GM23338 (cell line): ENCODE measurements at regions not wholly inside any gene's neighbourhood (a gene's known extent, or its start where the extent isn't known, plus 50 kb on each side); places are given as distances from the start of the nearest gene placed in this dataset.

Experiments
- ATAC-seq: fragments of 200-7000 bp; cut with Tn5 transposase; 3 replicates; pipeline ENCODE4 v1.9.1; 2020
- DNase-seq: peaks from one replicate; pipeline ENCODE4 v3.0.0-alpha.2; 2015; ENCODE audit warnings: low spot score
- H2AFZ ChIP-seq: fragments of 200-600 bp; sonication (generic); 2 replicates; pipeline ENCODE4 v1.8.0; 2016; ENCODE audit warnings: antibody characterized with exemption, mild to moderate bottlenecking, moderate library complexity
- H3F3A ChIP-seq: fragments of 200-600 bp; sonication (generic); replicated peaks from 2 replicates; pipeline ENCODE4 v1.8.0; 2017; ENCODE audit warnings: antibody characterized with exemption, mixed run types, low read depth
- H3K27ac ChIP-seq: fragments of 200-600 bp; sonication (generic); 2 replicates; pipeline ENCODE4 v1.6.1; 2016; ENCODE audit warnings: low read depth
- H3K27me3 ChIP-seq: fragments of 200-600 bp; sonication (generic); 2 replicates; pipeline ENCODE4 v1.8.0; 2016; ENCODE audit warnings: mild to moderate bottlenecking, mixed run types, moderate library complexity; ENCODE audit not compliant: insufficient read depth
- H3K36me3 ChIP-seq: fragments of 200-600 bp; sonication (generic); 2 replicates; pipeline ENCODE4 v1.8.0; 2016; ENCODE audit warnings: mild to moderate bottlenecking; ENCODE audit not compliant: insufficient read depth
- H3K4me1 ChIP-seq: fragments of 200-600 bp; sonication (generic); 2 replicates; pipeline ENCODE4 v1.8.0; 2016; ENCODE audit warnings: mild to moderate bottlenecking, moderate library complexity; ENCODE audit not compliant: insufficient read depth
- H3K4me2 ChIP-seq: fragments of 200-600 bp; sonication (generic); 2 replicates; pipeline ENCODE4 v1.7.1; 2017; ENCODE audit warnings: mixed run types
- H3K4me3 ChIP-seq: fragments of 200-600 bp; sonication (generic); 2 replicates; pipeline ENCODE4 v1.6.1; 2016; ENCODE audit warnings: mixed run types
- H3K79me2 ChIP-seq: fragments of 200-600 bp; sonication (generic); replicated peaks from 2 replicates; pipeline ENCODE4 v1.8.0; 2017; ENCODE audit warnings: mild to moderate bottlenecking; ENCODE audit not compliant: insufficient read depth
- H3K9me2 ChIP-seq: fragments of 200-600 bp; sonication (generic); 2 replicates; pipeline ENCODE4 v1.8.0; 2017; ENCODE audit not compliant: insufficient read depth
- H4K20me1 ChIP-seq: fragments of 200-600 bp; sonication (generic); replicated peaks from 2 replicates; pipeline ENCODE4 v1.8.0; 2017; ENCODE audit warnings: mild to moderate bottlenecking; ENCODE audit not compliant: insufficient read depth
- H3K27ac Mint-ChIP-seq: 2 replicates; pipeline ENCODE4 v1.8.0; 2020; ENCODE audit warnings: inconsistent platforms, mild to moderate bottlenecking, moderate library complexity, mixed read lengths
- H3K27me3 Mint-ChIP-seq: 3 replicates; pipeline ENCODE4 v1.8.0; 2022; ENCODE audit warnings: low read depth, mild to moderate bottlenecking, moderate library complexity, mixed read lengths, inconsistent platforms; ENCODE audit not compliant: insufficient read depth, poor library complexity
- H3K36me3 Mint-ChIP-seq: 3 replicates; pipeline ENCODE4 v1.8.0; 2021; ENCODE audit warnings: low read depth, mild to moderate bottlenecking, inconsistent platforms, moderate library complexity, mixed read lengths
- H3K4me1 Mint-ChIP-seq: 3 replicates; pipeline ENCODE4 v1.8.0; 2020; ENCODE audit warnings: mild to moderate bottlenecking, inconsistent platforms, mixed read lengths
- H3K4me3 Mint-ChIP-seq: 3 replicates; pipeline ENCODE4 v1.8.0; 2021; ENCODE audit warnings: moderate library complexity, mild to moderate bottlenecking, inconsistent platforms, mixed read lengths
- H3K9me3 Mint-ChIP-seq: 3 replicates; pipeline ENCODE4 v1.8.0; 2020; ENCODE audit warnings: moderate library complexity, mild to moderate bottlenecking, inconsistent platforms, mixed read lengths
- CREB1 ChIP-seq: fragments of 250-450 bp; sonication (Bioruptor Pico); IDR thresholded peaks from 2 replicates; pipeline ENCODE4 v1.5.0; 2020; ENCODE audit warnings: low read depth, mild to moderate bottlenecking, moderate library complexity
- EZH2 ChIP-seq: fragments of 200-600 bp; sonication (generic); IDR thresholded peaks from one replicate; pipeline ENCODE4 v1.8.0; 2017; ENCODE audit warnings: antibody characterized with exemption, mild to moderate bottlenecking, low read depth; ENCODE audit not compliant: unreplicated experiment
- EZH2phosphoT487 ChIP-seq: fragments of 200-600 bp; sonication (generic); IDR thresholded peaks from one replicate; pipeline ENCODE4 v1.8.1; 2018; ENCODE audit warnings: antibody characterized with exemption; ENCODE audit not compliant: unreplicated experiment
- JUNB ChIP-seq: IDR thresholded peaks from one replicate; pipeline ENCODE4 v1.6.1; 2016; ENCODE audit warnings: antibody characterized with exemption; ENCODE audit not compliant: unreplicated experiment
- NANOG ChIP-seq: IDR thresholded peaks from 2 replicates; pipeline ENCODE4 v1.6.1; 2016; ENCODE audit warnings: antibody characterized with exemption, borderline replicate concordance
- POLR2AphosphoS5 ChIP-seq: IDR thresholded peaks from 2 replicates; pipeline ENCODE4 v1.6.1; 2016; ENCODE audit warnings: antibody characterized with exemption, low read depth
- STAT1 ChIP-seq: IDR thresholded peaks from one replicate; pipeline ENCODE4 v1.6.1; 2016; ENCODE audit warnings: antibody characterized with exemption; ENCODE audit not compliant: unreplicated experiment
- ZNF114 ChIP-seq: fragments of 250-450 bp; sonication (Bioruptor Pico); IDR thresholded peaks from 2 replicates; pipeline ENCODE4 v1.5.0; 2020; ENCODE audit warnings: mild to moderate bottlenecking, moderate library complexity
- ZNF331 ChIP-seq: fragments of 250-450 bp; sonication (Bioruptor Pico); IDR thresholded peaks from 2 replicates; pipeline ENCODE4 v1.5.0; 2020; ENCODE audit warnings: low read depth, mild to moderate bottlenecking, moderate library complexity
- TF ChIP-seq, protein P1 (sequence below): fragments of 250-450 bp; sonication (Bioruptor Pico); IDR thresholded peaks from 2 replicates; pipeline ENCODE4 v1.5.0; 2020; ENCODE audit warnings: mild to moderate bottlenecking, moderate library complexity
- TF ChIP-seq, protein P2 (sequence below), 2 experiments: fragments of 200-600 bp in 1 of 2; sonication (generic) in 1 of 2; conservative IDR thresholded peaks; 2 replicates each; pipeline versions ENCODE4 v1.5.1 to v1.6.1; 2016 to 2017; ENCODE audit warnings: antibody characterized with exemption in 2 of 2, low read depth in 2 of 2, mild to moderate bottlenecking in 2 of 2, moderate library complexity in 1 of 2
- TF ChIP-seq, protein P3 (sequence below): IDR thresholded peaks from one replicate; pipeline ENCODE4 v1.6.1; 2018; ENCODE audit warnings: antibody characterized with exemption; ENCODE audit not compliant: unreplicated experiment
- TF ChIP-seq, protein P4 (sequence below): IDR thresholded peaks from 2 replicates; pipeline ENCODE4 v1.6.1; 2016; ENCODE audit warnings: antibody characterized with exemption

DNA sequence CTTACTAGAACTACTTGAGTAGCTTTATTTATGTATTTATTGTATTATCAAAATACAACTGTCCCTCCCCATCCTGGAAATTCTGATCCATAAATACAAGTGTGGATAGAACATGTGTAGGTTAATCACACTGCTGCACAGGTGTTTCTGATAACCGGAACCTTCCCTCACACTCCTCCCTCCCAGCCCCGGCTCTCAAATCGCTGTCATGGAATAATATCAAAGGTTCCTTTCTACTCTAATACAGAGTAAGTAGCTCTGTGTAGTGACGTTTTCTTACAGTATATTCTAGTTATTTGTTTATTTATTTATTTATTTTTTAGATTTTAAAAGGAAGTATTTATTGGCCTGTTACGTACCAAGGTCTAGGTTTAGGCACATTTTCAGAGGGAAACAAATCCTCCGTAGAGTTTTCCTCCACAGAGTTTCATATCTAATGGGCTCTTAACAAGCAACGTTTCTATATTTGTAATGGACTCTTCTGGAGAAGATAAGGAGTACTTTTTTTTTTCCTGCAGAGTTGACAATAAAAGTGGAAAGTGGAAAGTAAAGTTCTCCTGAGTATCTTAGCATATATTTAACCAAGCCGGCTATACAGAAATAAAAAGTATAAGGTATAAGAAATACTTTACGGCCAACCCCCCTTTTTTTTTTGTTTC is 129.0 kb upstream of the CARD18 start:
- no peak for TF ChIP-seq ZNF331 (CRISPR knock-in tag)
- TF ChIP-seq, protein P1, sequence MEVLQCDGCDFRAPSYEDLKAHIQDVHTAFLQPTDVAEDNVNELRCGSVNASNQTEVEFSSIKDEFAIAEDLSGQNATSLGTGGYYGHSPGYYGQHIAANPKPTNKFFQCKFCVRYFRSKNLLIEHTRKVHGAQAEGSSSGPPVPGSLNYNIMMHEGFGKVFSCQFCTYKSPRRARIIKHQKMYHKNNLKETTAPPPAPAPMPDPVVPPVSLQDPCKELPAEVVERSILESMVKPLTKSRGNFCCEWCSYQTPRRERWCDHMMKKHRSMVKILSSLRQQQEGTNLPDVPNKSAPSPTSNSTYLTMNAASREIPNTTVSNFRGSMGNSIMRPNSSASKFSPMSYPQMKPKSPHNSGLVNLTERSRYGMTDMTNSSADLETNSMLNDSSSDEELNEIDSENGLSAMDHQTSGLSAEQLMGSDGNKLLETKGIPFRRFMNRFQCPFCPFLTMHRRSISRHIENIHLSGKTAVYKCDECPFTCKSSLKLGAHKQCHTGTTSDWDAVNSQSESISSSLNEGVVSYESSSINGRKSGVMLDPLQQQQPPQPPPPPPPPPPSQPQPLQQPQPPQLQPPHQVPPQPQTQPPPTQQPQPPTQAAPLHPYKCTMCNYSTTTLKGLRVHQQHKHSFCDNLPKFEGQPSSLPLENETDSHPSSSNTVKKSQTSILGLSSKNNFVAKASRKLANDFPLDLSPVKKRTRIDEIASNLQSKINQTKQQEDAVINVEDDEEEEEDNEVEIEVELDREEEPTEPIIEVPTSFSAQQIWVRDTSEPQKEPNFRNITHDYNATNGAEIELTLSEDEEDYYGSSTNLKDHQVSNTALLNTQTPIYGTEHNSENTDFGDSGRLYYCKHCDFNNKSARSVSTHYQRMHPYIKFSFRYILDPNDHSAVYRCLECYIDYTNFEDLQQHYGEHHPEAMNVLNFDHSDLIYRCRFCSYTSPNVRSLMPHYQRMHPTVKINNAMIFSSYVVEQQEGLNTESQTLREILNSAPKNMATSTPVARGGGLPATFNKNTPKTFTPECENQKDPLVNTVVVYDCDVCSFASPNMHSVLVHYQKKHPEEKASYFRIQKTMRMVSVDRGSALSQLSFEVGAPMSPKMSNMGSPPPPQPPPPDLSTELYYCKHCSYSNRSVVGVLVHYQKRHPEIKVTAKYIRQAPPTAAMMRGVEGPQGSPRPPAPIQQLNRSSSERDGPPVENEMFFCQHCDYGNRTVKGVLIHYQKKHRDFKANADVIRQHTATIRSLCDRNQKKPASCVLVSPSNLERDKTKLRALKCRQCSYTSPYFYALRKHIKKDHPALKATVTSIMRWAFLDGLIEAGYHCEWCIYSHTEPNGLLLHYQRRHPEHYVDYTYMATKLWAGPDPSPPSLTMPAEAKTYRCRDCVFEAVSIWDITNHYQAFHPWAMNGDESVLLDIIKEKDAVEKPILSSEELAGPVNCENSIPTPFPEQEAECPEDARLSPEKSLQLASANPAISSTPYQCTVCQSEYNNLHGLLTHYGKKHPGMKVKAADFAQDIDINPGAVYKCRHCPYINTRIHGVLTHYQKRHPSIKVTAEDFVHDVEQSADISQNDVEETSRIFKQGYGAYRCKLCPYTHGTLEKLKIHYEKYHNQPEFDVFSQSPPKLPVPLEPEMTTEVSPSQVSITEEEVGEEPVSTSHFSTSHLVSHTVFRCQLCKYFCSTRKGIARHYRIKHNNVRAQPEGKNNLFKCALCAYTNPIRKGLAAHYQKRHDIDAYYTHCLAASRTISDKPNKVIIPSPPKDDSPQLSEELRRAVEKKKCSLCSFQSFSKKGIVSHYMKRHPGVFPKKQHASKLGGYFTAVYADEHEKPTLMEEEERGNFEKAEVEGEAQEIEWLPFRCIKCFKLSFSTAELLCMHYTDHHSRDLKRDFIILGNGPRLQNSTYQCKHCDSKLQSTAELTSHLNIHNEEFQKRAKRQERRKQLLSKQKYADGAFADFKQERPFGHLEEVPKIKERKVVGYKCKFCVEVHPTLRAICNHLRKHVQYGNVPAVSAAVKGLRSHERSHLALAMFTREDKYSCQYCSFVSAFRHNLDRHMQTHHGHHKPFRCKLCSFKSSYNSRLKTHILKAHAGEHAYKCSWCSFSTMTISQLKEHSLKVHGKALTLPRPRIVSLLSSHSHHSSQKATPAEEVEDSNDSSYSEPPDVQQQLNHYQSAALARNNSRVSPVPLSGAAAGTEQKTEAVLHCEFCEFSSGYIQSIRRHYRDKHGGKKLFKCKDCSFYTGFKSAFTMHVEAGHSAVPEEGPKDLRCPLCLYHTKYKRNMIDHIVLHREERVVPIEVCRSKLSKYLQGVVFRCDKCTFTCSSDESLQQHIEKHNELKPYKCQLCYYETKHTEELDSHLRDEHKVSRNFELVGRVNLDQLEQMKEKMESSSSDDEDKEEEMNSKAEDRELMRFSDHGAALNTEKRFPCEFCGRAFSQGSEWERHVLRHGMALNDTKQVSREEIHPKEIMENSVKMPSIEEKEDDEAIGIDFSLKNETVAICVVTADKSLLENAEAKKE (CRISPR knock-in tag): no peak
- no peak for TF ChIP-seq STAT1
- TF ChIP-seq, protein P2, sequence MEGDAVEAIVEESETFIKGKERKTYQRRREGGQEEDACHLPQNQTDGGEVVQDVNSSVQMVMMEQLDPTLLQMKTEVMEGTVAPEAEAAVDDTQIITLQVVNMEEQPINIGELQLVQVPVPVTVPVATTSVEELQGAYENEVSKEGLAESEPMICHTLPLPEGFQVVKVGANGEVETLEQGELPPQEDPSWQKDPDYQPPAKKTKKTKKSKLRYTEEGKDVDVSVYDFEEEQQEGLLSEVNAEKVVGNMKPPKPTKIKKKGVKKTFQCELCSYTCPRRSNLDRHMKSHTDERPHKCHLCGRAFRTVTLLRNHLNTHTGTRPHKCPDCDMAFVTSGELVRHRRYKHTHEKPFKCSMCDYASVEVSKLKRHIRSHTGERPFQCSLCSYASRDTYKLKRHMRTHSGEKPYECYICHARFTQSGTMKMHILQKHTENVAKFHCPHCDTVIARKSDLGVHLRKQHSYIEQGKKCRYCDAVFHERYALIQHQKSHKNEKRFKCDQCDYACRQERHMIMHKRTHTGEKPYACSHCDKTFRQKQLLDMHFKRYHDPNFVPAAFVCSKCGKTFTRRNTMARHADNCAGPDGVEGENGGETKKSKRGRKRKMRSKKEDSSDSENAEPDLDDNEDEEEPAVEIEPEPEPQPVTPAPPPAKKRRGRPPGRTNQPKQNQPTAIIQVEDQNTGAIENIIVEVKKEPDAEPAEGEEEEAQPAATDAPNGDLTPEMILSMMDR (conservative IDR thresholded peaks at IDR 0.05; ENCODE audit: low read depth in 2 of 2): no peak
- no peak for TF ChIP-seq EZH2phosphoT487
- TF ChIP-seq EZH2: no peak
- no peak for TF ChIP-seq ZNF114
- TF ChIP-seq NANOG: no peak
- TF ChIP-seq CREB1 (CRISPR knock-in tag): no peak
- TF ChIP-seq, protein P3, sequence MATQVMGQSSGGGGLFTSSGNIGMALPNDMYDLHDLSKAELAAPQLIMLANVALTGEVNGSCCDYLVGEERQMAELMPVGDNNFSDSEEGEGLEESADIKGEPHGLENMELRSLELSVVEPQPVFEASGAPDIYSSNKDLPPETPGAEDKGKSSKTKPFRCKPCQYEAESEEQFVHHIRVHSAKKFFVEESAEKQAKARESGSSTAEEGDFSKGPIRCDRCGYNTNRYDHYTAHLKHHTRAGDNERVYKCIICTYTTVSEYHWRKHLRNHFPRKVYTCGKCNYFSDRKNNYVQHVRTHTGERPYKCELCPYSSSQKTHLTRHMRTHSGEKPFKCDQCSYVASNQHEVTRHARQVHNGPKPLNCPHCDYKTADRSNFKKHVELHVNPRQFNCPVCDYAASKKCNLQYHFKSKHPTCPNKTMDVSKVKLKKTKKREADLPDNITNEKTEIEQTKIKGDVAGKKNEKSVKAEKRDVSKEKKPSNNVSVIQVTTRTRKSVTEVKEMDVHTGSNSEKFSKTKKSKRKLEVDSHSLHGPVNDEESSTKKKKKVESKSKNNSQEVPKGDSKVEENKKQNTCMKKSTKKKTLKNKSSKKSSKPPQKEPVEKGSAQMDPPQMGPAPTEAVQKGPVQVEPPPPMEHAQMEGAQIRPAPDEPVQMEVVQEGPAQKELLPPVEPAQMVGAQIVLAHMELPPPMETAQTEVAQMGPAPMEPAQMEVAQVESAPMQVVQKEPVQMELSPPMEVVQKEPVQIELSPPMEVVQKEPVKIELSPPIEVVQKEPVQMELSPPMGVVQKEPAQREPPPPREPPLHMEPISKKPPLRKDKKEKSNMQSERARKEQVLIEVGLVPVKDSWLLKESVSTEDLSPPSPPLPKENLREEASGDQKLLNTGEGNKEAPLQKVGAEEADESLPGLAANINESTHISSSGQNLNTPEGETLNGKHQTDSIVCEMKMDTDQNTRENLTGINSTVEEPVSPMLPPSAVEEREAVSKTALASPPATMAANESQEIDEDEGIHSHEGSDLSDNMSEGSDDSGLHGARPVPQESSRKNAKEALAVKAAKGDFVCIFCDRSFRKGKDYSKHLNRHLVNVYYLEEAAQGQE: no peak
- TF ChIP-seq JUNB: no peak
- TF ChIP-seq, protein P4, sequence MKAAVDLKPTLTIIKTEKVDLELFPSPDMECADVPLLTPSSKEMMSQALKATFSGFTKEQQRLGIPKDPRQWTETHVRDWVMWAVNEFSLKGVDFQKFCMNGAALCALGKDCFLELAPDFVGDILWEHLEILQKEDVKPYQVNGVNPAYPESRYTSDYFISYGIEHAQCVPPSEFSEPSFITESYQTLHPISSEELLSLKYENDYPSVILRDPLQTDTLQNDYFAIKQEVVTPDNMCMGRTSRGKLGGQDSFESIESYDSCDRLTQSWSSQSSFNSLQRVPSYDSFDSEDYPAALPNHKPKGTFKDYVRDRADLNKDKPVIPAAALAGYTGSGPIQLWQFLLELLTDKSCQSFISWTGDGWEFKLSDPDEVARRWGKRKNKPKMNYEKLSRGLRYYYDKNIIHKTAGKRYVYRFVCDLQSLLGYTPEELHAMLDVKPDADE: no peak
- no peak for TF ChIP-seq POLR2AphosphoS5
- H3K9me2 ChIP-seq: no peaks in the 10 kb centered on the region
- H3K27me3 ChIP-seq: no peaks in the 10 kb centered on the region
- DNase-seq (no peak), ATAC-seq (no peak)
- H3K9me3 Mint-ChIP-seq: no peaks in the 10 kb centered on the region; the same call in 2 of the 3 replicates
- no peaks in the 10 kb centered on the region for H3K36me3 Mint-ChIP-seq
- H3K27ac ChIP-seq: no peak overlapping the region
- no peak overlapping the region for H3K4me3 ChIP-seq
- no peak overlapping the region for H3K27ac Mint-ChIP-seq
- H3K4me1 ChIP-seq: no peaks in the 10 kb centered on the region
- H3F3A ChIP-seq: no peaks in the 10 kb centered on the region
- H3K79me2 ChIP-seq: no peaks in the 10 kb centered on the region
- no peak overlapping the region for H2AFZ ChIP-seq
- H4K20me1 ChIP-seq: no peaks in the 10 kb centered on the region
- H3K4me3 Mint-ChIP-seq: no peak overlapping the region
- peaks cover 6% of the 10 kb centered on the region; the same call in 2 of the 3 replicates for H3K4me1 Mint-ChIP-seq
- no peak overlapping the region for H3K4me2 ChIP-seq
- no peaks in the 10 kb centered on the region for H3K36me3 ChIP-seq
- no peaks in the 10 kb centered on the region for H3K27me3 Mint-ChIP-seq
